Embryonic facial prominence (tissue), 1 donor: ENCODE measurements at regions not wholly inside any gene's neighbourhood (a gene's known extent, or its start where the extent isn't known, plus 50 kb on each side); places are given as distances from the start of the nearest gene placed in this dataset.

Source experiments
- DNase-seq: peaks from one replicate; pipeline ENCODE4 v3.0.0-alpha.2; 2016; ENCODE audit errors: extremely low spot score

GRCh38 chr11:15621565-15621964, 506.8 kb downstream of the INSC start:
- no peak for DNase-seq

- DNase-seq: no peak
Measured at GRCh38 chr11:15622231-15622890, 507.6 kb downstream of the INSC start.

- DNase-seq: no peak
Measured at GRCh38 chr11:15624701-15625100, 510.0 kb downstream of the INSC start.

GRCh38 chr11:15625691-15626090, 511.0 kb downstream of the INSC start:
- DNase-seq: no peak

GRCh38 chr11:15627560-15627959, 512.8 kb downstream of the INSC start:
- no peak for DNase-seq

- DNase-seq: no peak
Measured at GRCh38 chr11:15629690-15630321, 515.1 kb downstream of the INSC start.

GRCh38 chr11:15630896-15631295, 516.2 kb downstream of the INSC start:
- DNase-seq: no peak

- DNase-seq: no peak
Measured at GRCh38 chr11:15635521-15635920, 520.8 kb downstream of the INSC start.

GRCh38 chr11:15636521-15637089, 521.9 kb downstream of the INSC start:
- DNase-seq: no peak

- no peak for DNase-seq
Measured at GRCh38 chr11:15638386-15638787, 523.7 kb downstream of the INSC start.

- no peak for DNase-seq
Measured at GRCh38 chr11:15640318-15640717, 525.6 kb downstream of the INSC start.

- DNase-seq: no peak
Measured at GRCh38 chr11:15641271-15642045, 526.7 kb downstream of the INSC start.

GRCh38 chr11:15645201-15645600, 530.5 kb downstream of the INSC start:
- DNase-seq: no peak

- DNase-seq: no peak
Measured at GRCh38 chr11:15649371-15650104, 534.8 kb downstream of the INSC start.

GRCh38 chr11:15650105-15650938, 535.6 kb downstream of the INSC start:
- peak; percentile 85 for DNase-seq

GRCh38 chr11:15651033-15651432, 536.3 kb downstream of the INSC start:
- DNase-seq: no peak

GRCh38 chr11:15651816-15652215, 537.1 kb downstream of the INSC start:
- DNase-seq: no peak

GRCh38 chr11:15653191-15653710, 538.5 kb downstream of the INSC start:
- DNase-seq: no peak

- DNase-seq: no peak
Measured at GRCh38 chr11:15654451-15654850, 539.7 kb downstream of the INSC start.

GRCh38 chr11:15655552-15655951, 540.8 kb downstream of the INSC start:
- DNase-seq: no peak

GRCh38 chr11:15657264-15657663, 542.5 kb downstream of the INSC start:
- DNase-seq: no peak
